Fibroblast of lung (primary cell): ENCODE measurements at regions not wholly inside any gene's neighbourhood (a gene's known extent, or its start where the extent isn't known, plus 50 kb on each side); places are given as distances from the start of the nearest gene placed in this dataset.
"Not testable (repeated sequence)": the region's sequence is repeated elsewhere in the genome, so short reads cannot be mapped to it uniquely, and the experiment has no call there.

Experiments
- DNase-seq, 2 donors: peaks; one replicate each; pipeline versions ENCODE4 v3.0.0 to v3.0.0-alpha.2; 2010; ENCODE audit warnings: low read depth in 2 of 2
- H2AFZ ChIP-seq: 2 replicates; pipeline ENCODE4 v1.5.1; 2012; ENCODE audit warnings: low read length, control low read depth, inconsistent platforms
- H3K27ac ChIP-seq: 2 replicates; pipeline ENCODE4 v1.5.1; 2011; ENCODE audit warnings: low read length, control low read depth; ENCODE audit not compliant: insufficient read depth
- H3K27me3 ChIP-seq: 2 replicates; pipeline ENCODE4 v1.5.1; 2011; ENCODE audit warnings: mild to moderate bottlenecking, low read length; ENCODE audit not compliant: control insufficient read depth, insufficient read depth
- H3K36me3 ChIP-seq: 2 replicates; pipeline ENCODE4 v1.5.1; 2011; ENCODE audit warnings: low read length; ENCODE audit not compliant: control insufficient read depth, insufficient read depth
- H3K4me1 ChIP-seq: 2 replicates; pipeline ENCODE4 v1.5.1; 2011; ENCODE audit warnings: low read length; ENCODE audit not compliant: control insufficient read depth, insufficient read depth; ENCODE audit errors: extremely low read depth
- H3K4me2 ChIP-seq: 2 replicates; pipeline ENCODE4 v1.5.1; 2011; ENCODE audit warnings: low read length, control low read depth; ENCODE audit not compliant: insufficient read depth; ENCODE audit errors: extremely low read depth
- H3K4me3 ChIP-seq, 4 experiments: fragments of 200-600 bp in 1 of 4; sonication (generic) in 1 of 4; replicated peaks in 1 of 4; 2 replicates each; pipeline ENCODE4 v1.5.1; 2011 to 2016; ENCODE audit warnings: low read length in 4 of 4, low read depth in 3 of 4, mild to moderate bottlenecking in 3 of 4, control low read depth in 2 of 4, inconsistent platforms in 1 of 4, mixed read lengths in 1 of 4; ENCODE audit not compliant: insufficient read depth in 1 of 4; ENCODE audit errors: control extremely low read depth in 1 of 4
- H3K79me2 ChIP-seq: 2 replicates; pipeline ENCODE4 v1.5.1; 2012; ENCODE audit warnings: mild to moderate bottlenecking, low read length, inconsistent platforms; ENCODE audit not compliant: control insufficient read depth, insufficient read depth
- H3K9ac ChIP-seq: 2 replicates; pipeline ENCODE4 v1.5.1; 2011; ENCODE audit warnings: mild to moderate bottlenecking, low read length, control low read depth; ENCODE audit not compliant: insufficient read depth
- H3K9me3 ChIP-seq: 2 replicates; pipeline ENCODE4 v1.5.1; 2012; ENCODE audit warnings: low read depth, low read length; ENCODE audit not compliant: control insufficient read depth, insufficient read depth
- H4K20me1 ChIP-seq: 2 replicates; pipeline ENCODE4 v1.5.1; 2011; ENCODE audit warnings: low read length; ENCODE audit not compliant: control insufficient read depth, insufficient read depth; ENCODE audit errors: extremely low read depth
- CTCF ChIP-seq, 2 donors: IDR thresholded peaks in 1 of 2; conservative IDR thresholded peaks in 1 of 2; 1 replicate in 1 of 2; 2 replicates in 1 of 2; pipeline ENCODE4 v1.5.1; 2011 to 2012; ENCODE audit warnings: low read length in 2 of 2, control low read depth in 1 of 2, inconsistent platforms in 1 of 2, low read depth in 1 of 2, mild to moderate bottlenecking in 1 of 2
- EZH2 ChIP-seq: IDR thresholded peaks from 2 replicates; pipeline ENCODE4 v1.5.1; 2012; ENCODE audit warnings: low read length, control low read depth, mild to moderate bottlenecking; ENCODE audit errors: missing control alignments

- no peaks in the 10 kb centered on the region for H3K27me3 ChIP-seq
- no peak for DNase-seq
- no peak overlapping the region for H3K4me2 ChIP-seq
- no peak overlapping the region for H2AFZ ChIP-seq
- no peak overlapping the region for H3K27ac ChIP-seq
- no peaks in the 10 kb centered on the region for H4K20me1 ChIP-seq
- no peak overlapping the region for H3K4me3 ChIP-seq
- H3K9ac ChIP-seq: no peak overlapping the region
- no peaks in the 10 kb centered on the region for H3K4me1 ChIP-seq
- no peak for TF ChIP-seq CTCF (conservative IDR thresholded peaks at IDR 0.05 in 1 of 2, IDR thresholded peaks at IDR 0.05 in 1 of 2; ENCODE audit: low read depth in 1 of 2, low read length in 2 of 2)
- TF ChIP-seq EZH2: no peak
- no peaks in the 10 kb centered on the region for H3K9me3 ChIP-seq
- peaks cover 5% of the 10 kb centered on the region for H3K79me2 ChIP-seq
- no peaks in the 10 kb centered on the region for H3K36me3 ChIP-seq
Observed at GRCh38 chr3:11709782-11710181, 66.1 kb upstream of the VGLL4 start.

- H3K27me3 ChIP-seq, H3K9me3 ChIP-seq, H3K4me3 ChIP-seq, H3K9ac ChIP-seq, H3K79me2 ChIP-seq, H4K20me1 ChIP-seq, H3K27ac ChIP-seq, H3K4me1 ChIP-seq, H3K4me2 ChIP-seq, H3K36me3 ChIP-seq, H2AFZ ChIP-seq, DNase-seq: not testable (repeated sequence)
Observed at GRCh38 chr3:11707084-11707483, 63.4 kb upstream of the VGLL4 start.

- Histone ChIP-seq H4K20me1 (no peaks in the 10 kb centered on the region), H3K9me3 (no peaks in the 10 kb centered on the region), H3K36me3 (no peaks in the 10 kb centered on the region), H3K27me3 (no peaks in the 10 kb centered on the region), H3K4me1 (no peaks in the 10 kb centered on the region), H2AFZ (no peak overlapping the region), H3K79me2 (no peaks in the 10 kb centered on the region), H3K4me2 (no peak overlapping the region), H3K4me3 (no peak overlapping the region), H3K27ac (no peak overlapping the region), H3K9ac (no peak overlapping the region)
- DNase-seq: no peak
- TF ChIP-seq EZH2 (no peak), CTCF (conservative IDR thresholded peaks at IDR 0.05 in 1 of 2, IDR thresholded peaks at IDR 0.05 in 1 of 2; ENCODE audit: low read depth in 1 of 2, low read length in 2 of 2) (no peak)
Observed at GRCh38 chr3:11706604-11707003, 62.9 kb upstream of the VGLL4 start.
